CD4-positive, alpha-beta memory T cell (primary cell): ENCODE measurements at regions not wholly inside any gene's neighbourhood (a gene's known extent, or its start where the extent isn't known, plus 50 kb on each side); places are given as distances from the start of the nearest gene placed in this dataset.

Experiments used
- CTCF ChIA-PET: fragments of 350-600 bp; sonication (Branson Sonifier 250); formaldehyde crosslinking; loops from one replicate; lab custom pipeline; 2021; ENCODE audit warnings: inconsistent platforms; ENCODE audit not compliant: partially characterized antibody; lab: Charles Lee
- POLR2A ChIA-PET: fragments of 350-600 bp; sonication (Branson Sonifier 250); formaldehyde crosslinking; loops from one replicate; lab custom pipeline; 2021; ENCODE audit not compliant: partially characterized antibody; lab: Charles Lee
- DNase-seq, 5 donors: peaks; one replicate each; pipeline versions ENCODE4 v3.0.0 to v3.0.0-alpha.2; 2020 to 2022; ENCODE audit warnings: mixed read lengths in 1 of 5
- H3K27ac ChIP-seq: one replicate; pipeline ENCODE4 v1.7.0; 2013; ENCODE audit warnings: low read depth, low read length
- H3K27me3 ChIP-seq: 2 replicates; pipeline ENCODE4 v1.7.0; 2013; ENCODE audit warnings: mild to moderate bottlenecking, low read length, moderate library complexity; ENCODE audit not compliant: insufficient read depth
- H3K36me3 ChIP-seq: 2 replicates; pipeline ENCODE4 v1.7.0; 2013; ENCODE audit warnings: mild to moderate bottlenecking, low read length, moderate library complexity; ENCODE audit not compliant: insufficient read depth
- H3K4me1 ChIP-seq: 2 replicates; pipeline ENCODE4 v1.7.0; 2013; ENCODE audit warnings: mild to moderate bottlenecking, low read length, moderate library complexity; ENCODE audit not compliant: insufficient read depth
- H3K4me3 ChIP-seq, 2 donors: one replicate each; pipeline ENCODE4 v1.7.0; 2013; ENCODE audit warnings: low read length in 2 of 2, mild to moderate bottlenecking in 1 of 2
- H3K9me3 ChIP-seq, 2 donors: one replicate each; pipeline ENCODE4 v1.7.0; 2013; ENCODE audit warnings: low read length in 2 of 2, control low read depth in 1 of 2; ENCODE audit not compliant: control insufficient read depth in 1 of 2
- H3K27ac Mint-ChIP-seq, 7 donors: one replicate each; pipeline ENCODE4 v1.8.0; 2020 to 2021; ENCODE audit warnings: mixed read lengths in 7 of 7, mild to moderate bottlenecking in 6 of 7, inconsistent platforms in 3 of 7, moderate library complexity in 3 of 7
- H3K27me3 Mint-ChIP-seq, 2 donors: one replicate each; pipeline ENCODE4 v1.8.0; 2020 to 2021; ENCODE audit warnings: mixed read lengths in 2 of 2
- H3K36me3 Mint-ChIP-seq, 2 donors: one replicate each; pipeline ENCODE4 v1.8.0; 2020 to 2021; ENCODE audit warnings: mixed read lengths in 2 of 2, inconsistent platforms in 1 of 2, mild to moderate bottlenecking in 1 of 2
- H3K4me1 Mint-ChIP-seq, 4 donors: one replicate each; pipeline ENCODE4 v1.8.0; 2020 to 2021; ENCODE audit warnings: mixed read lengths in 4 of 4, mild to moderate bottlenecking in 1 of 4
- H3K4me3 Mint-ChIP-seq, 8 donors: one replicate each; pipeline ENCODE4 v1.8.0; 2020 to 2021; ENCODE audit warnings: mixed read lengths in 8 of 8, mild to moderate bottlenecking in 7 of 8, moderate library complexity in 6 of 8, inconsistent platforms in 3 of 8
- H3K9me3 Mint-ChIP-seq, 8 donors: one replicate each; pipeline ENCODE4 v1.8.0; 2020 to 2021; ENCODE audit warnings: mixed read lengths in 8 of 8, mild to moderate bottlenecking in 5 of 8, inconsistent platforms in 3 of 8, moderate library complexity in 1 of 8
- intact Hi-C: fragments of 100-400 bp; cut with micrococcal nuclease; formaldehyde crosslinking; loops from one replicate; pipeline ENCODE4 v1.15.1; 2023

DNA sequence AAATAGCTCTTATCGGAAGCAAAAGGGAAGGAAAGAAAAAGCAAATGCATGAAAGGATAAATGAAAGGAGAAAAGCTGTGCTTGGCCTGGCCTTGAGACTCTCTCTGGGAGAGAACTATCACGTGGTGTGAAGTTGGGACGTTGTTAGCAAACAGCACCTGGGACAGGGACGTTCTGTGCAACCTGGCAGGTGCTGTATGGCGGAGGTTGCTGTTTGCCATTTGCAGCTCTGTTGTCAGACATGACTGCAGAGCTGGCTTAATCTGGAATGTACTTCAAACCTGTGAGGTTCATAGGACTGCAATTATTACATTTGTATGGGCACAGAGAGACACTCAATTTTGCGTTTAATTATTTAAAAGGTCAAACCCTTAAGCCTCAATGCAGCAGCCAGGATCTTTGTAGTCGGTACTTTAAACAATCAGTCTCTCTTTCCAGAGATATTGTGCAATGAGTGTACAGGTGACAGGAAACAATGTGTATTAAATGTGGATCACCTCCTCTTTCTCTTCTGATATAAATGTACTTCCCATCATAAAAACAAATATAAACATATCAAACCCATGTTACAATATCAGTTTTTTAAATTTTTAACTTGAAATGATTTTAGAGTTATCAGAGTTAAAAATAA is 800.5 kb upstream of the KCND2 start:
- Histone ChIP-seq H3K4me1 (no peaks in the 10 kb centered on the region), H3K27ac (no peak overlapping the region), H3K36me3 (no peaks in the 10 kb centered on the region), H3K27me3 (no peaks in the 10 kb centered on the region), H3K4me3 (no peak overlapping the region), H3K9me3 (no peaks in the 10 kb centered on the region)
- ChIA-PET CTCF (no interaction called here), POLR2A (no interaction called here)
- no peak for DNase-seq
- no peak overlapping the region for H3K27ac Mint-ChIP-seq
- H3K36me3 Mint-ChIP-seq = no peaks in the 10 kb centered on the region
- no peaks in the 10 kb centered on the region for H3K27me3 Mint-ChIP-seq
- no peaks in the 10 kb centered on the region for H3K4me1 Mint-ChIP-seq
- H3K9me3 Mint-ChIP-seq = peaks cover 0 to 8% (median 2%) of the 10 kb centered on the region in 8 donors
- intact Hi-C loops = no loop called here
- H3K4me3 Mint-ChIP-seq = no peak overlapping the region

DNA sequence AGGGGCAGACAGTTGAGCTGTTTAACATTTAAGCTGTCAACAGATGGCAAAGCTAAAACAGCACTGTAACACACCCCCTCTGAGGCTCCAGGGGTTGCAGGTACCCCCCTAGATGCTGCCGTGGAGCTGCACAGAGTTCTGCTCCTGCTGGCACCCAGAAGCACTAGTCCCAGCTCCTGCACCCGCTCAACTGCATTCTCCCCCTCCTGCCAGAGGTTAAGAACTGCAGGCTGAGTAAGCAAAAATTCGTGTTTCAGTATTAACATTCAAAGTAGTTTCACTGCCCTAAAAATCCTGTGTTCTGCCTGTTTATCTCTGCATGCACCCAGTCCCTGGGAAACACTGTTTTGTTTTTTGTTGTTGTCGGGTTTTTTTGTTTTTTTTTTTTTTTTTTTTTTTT is 790.8 kb upstream of the KCND2 start:
- H3K4me3 Mint-ChIP-seq = no peak overlapping the region
- H3K9me3 Mint-ChIP-seq = peaks cover 0 to 15% (median 8%) of the 10 kb centered on the region in 8 donors
- H3K27ac Mint-ChIP-seq = no peak overlapping the region
- no peak overlapping the region for H3K27ac ChIP-seq
- no peaks in the 10 kb centered on the region for H3K4me1 Mint-ChIP-seq
- no peaks in the 10 kb centered on the region for H3K4me1 ChIP-seq
- H3K27me3 Mint-ChIP-seq = no peaks in the 10 kb centered on the region
- ChIA-PET POLR2A (no interaction called here), CTCF (no interaction called here)
- H3K9me3 ChIP-seq = no peaks in the 10 kb centered on the region
- no peaks in the 10 kb centered on the region for H3K36me3 ChIP-seq
- no peak overlapping the region for H3K4me3 ChIP-seq
- DNase-seq = no peak
- no peaks in the 10 kb centered on the region for H3K36me3 Mint-ChIP-seq
- intact Hi-C loops = no loop called here
- H3K27me3 ChIP-seq = no peaks in the 10 kb centered on the region

DNA sequence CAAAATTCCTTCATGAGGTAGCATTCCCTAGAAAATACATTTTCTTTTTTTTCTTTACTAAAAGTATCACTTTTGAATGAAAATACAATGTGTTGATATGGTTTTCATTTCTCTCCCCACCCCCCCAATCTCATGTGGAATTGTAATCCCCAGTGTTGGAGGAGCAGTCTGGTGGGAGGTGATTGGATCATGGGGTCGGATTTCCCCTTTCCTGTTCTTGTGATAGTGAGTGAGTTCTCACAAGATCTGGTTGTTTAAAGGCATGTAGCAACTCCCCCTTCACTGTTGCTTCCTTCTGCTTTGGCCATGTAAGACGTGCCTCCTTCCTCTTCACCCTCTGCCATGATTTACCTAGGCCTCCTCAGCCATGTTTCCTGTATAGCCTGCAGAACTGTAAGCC is 790.3 kb upstream of the KCND2 start:
- no peak for DNase-seq
- no peaks in the 10 kb centered on the region for H3K36me3 ChIP-seq
- no peaks in the 10 kb centered on the region for H3K27me3 ChIP-seq
- H3K27me3 Mint-ChIP-seq = no peaks in the 10 kb centered on the region
- H3K36me3 Mint-ChIP-seq = no peaks in the 10 kb centered on the region
- ChIA-PET CTCF (no interaction called here), POLR2A (no interaction called here)
- H3K9me3 Mint-ChIP-seq = peaks cover 0 to 15% (median 8%) of the 10 kb centered on the region in 8 donors
- no peak overlapping the region for H3K27ac Mint-ChIP-seq
- H3K4me3 ChIP-seq = no peak overlapping the region
- intact Hi-C loops = no loop called here
- no peaks in the 10 kb centered on the region for H3K4me1 Mint-ChIP-seq
- no peak overlapping the region for H3K4me3 Mint-ChIP-seq
- no peaks in the 10 kb centered on the region for H3K9me3 ChIP-seq
- no peaks in the 10 kb centered on the region for H3K4me1 ChIP-seq
- no peak overlapping the region for H3K27ac ChIP-seq

DNA sequence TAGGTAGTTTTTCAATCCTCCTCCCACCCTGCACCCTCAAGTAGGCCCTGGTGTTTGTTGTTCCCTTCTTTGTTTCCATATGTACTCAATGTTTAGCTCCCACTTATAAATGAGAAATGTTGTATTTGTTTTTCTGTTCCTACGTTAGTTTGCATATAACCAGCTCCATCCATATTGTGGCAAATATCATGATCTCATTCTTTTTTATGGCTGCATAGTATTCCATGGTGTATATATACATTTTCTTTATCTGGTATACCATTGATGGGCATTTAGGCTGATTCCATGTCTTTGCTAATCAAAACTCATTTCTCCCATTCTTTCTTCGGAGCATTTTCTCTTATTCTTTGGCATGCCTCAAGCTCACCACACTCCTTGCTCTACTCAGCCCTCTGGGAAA is 789.6 kb upstream of the KCND2 start:
- Mint-ChIP-seq H3K9me3 (peaks cover 0 to 15% (median 8%) of the 10 kb centered on the region in 8 donors), H3K4me3 (no peak overlapping the region), H3K4me1 (no peaks in the 10 kb centered on the region), H3K27me3 (no peaks in the 10 kb centered on the region), H3K27ac (no peak overlapping the region), H3K36me3 (no peaks in the 10 kb centered on the region)
- Histone ChIP-seq H3K27me3 (no peaks in the 10 kb centered on the region), H3K27ac (no peak overlapping the region), H3K9me3 (no peaks in the 10 kb centered on the region), H3K4me1 (no peaks in the 10 kb centered on the region), H3K36me3 (no peaks in the 10 kb centered on the region), H3K4me3 (no peak overlapping the region)
- intact Hi-C loops = no loop called here
- CTCF ChIA-PET = no interaction called here
- POLR2A ChIA-PET = no interaction called here
- no peak for DNase-seq

DNA sequence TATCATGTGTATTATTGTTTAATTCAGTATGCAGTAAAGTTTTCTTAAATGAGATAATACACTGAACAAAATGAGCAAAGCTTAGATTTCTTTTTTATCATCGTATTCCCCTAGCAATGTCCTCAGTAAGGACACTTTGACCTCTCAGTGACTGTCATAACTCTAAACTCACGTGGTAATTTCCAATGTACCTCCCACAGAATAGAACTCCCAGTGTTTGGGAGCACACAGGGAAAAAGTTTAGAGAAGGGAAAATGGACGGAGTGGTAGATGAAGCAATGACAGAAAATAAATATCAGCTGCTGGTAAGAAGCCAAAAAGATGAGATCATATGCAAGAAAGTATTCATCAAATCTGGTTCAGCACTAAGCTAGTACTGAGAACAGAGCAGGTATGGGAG is 758.6 kb upstream of the KCND2 start:
- ChIA-PET CTCF (no interaction called here), POLR2A (no interaction called here)
- Mint-ChIP-seq H3K36me3 (no peaks in the 10 kb centered on the region), H3K4me1 (no peaks in the 10 kb centered on the region), H3K4me3 (no peak overlapping the region), H3K9me3 (peaks cover 0 to 11% (median 5%) of the 10 kb centered on the region in 8 donors), H3K27ac (no peak overlapping the region), H3K27me3 (no peaks in the 10 kb centered on the region)
- Histone ChIP-seq H3K27ac (no peak overlapping the region), H3K9me3 (no peaks in the 10 kb centered on the region), H3K4me1 (no peaks in the 10 kb centered on the region), H3K36me3 (no peaks in the 10 kb centered on the region), H3K4me3 (no peak overlapping the region), H3K27me3 (no peaks in the 10 kb centered on the region)
- intact Hi-C loops = no loop called here
- DNase-seq = no peak

DNA sequence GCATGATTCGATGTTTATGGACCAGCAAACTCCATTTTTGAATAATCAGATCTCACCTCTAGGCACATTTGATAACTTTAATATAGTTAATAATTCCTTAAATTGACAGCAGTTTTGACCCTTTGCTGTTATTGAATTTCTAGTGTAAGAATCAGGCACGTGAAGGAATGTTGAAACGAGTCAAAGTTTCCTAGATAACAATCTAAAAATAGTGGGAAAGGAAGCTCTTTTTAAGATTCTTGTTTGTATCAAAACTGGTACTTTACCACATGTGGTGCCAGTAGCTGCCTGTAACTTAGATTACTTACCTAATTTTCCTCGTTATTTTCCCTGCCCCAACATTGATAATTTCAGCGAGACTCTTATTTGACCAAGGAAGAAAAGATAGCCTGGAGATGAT is 757.8 kb upstream of the KCND2 start:
- DNase-seq = no peak
- H3K4me3 Mint-ChIP-seq = no peak overlapping the region
- H3K4me1 Mint-ChIP-seq = no peaks in the 10 kb centered on the region
- H3K9me3 Mint-ChIP-seq = peaks cover 0 to 9% (median 5%) of the 10 kb centered on the region in 8 donors
- Histone ChIP-seq H3K4me3 (no peak overlapping the region), H3K4me1 (no peaks in the 10 kb centered on the region), H3K27me3 (no peaks in the 10 kb centered on the region), H3K9me3 (no peaks in the 10 kb centered on the region), H3K27ac (no peak overlapping the region), H3K36me3 (no peaks in the 10 kb centered on the region)
- intact Hi-C loops = no loop called here
- ChIA-PET POLR2A (no interaction called here), CTCF (no interaction called here)
- H3K27me3 Mint-ChIP-seq = no peaks in the 10 kb centered on the region
- no peaks in the 10 kb centered on the region for H3K36me3 Mint-ChIP-seq
- no peak overlapping the region for H3K27ac Mint-ChIP-seq

DNA sequence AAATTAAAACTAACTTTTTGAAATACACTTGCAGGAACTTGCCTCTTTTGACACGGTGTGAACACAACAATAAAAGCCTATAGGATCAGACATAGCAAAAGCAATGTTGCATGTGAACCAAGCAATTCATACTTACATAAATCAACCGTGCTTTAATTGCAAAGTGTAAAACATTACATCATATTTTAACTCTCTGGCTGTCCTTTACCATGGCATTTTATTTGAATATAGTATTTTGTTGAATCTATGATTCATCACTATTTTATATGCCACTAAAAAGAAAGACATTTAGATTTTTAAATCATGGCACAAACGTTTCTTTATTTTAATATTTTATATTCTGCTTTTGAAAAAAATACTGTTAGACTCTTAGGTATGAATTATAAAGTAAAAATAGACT is 757.0 kb upstream of the KCND2 start:
- Histone ChIP-seq H3K27me3 (no peaks in the 10 kb centered on the region), H3K36me3 (no peaks in the 10 kb centered on the region), H3K9me3 (no peaks in the 10 kb centered on the region), H3K4me3 (no peak overlapping the region), H3K27ac (no peak overlapping the region), H3K4me1 (no peaks in the 10 kb centered on the region)
- Mint-ChIP-seq H3K27ac (no peak overlapping the region), H3K4me1 (no peaks in the 10 kb centered on the region), H3K27me3 (no peaks in the 10 kb centered on the region), H3K36me3 (no peaks in the 10 kb centered on the region), H3K4me3 (no peak overlapping the region), H3K9me3 (peaks cover 0 to 9% (median 5%) of the 10 kb centered on the region in 8 donors)
- DNase-seq = no peak
- POLR2A ChIA-PET = no interaction called here
- intact Hi-C loops = no loop called here
- CTCF ChIA-PET = no interaction called here

DNA sequence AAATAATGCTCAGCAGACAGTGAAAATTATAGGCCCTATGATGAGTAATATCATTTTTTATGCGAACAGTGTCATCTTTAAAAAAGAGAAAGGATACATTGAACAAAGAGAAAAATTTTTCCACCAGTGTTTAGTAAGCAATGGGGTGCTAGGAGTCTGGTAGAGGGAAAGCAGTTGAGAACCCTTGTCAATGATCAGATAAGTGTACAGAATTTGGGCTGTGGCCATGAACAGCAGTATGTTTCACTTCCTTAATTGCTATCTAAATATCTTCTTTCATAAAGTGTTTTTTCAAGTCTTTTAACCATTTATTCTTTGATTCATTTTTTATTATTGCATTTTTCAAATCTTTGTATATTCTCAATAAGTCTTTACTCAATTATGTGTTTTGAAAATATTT is 750.7 kb upstream of the KCND2 start:
- Histone ChIP-seq H3K4me1 (no peaks in the 10 kb centered on the region), H3K4me3 (no peak overlapping the region), H3K27ac (no peak overlapping the region), H3K9me3 (no peaks in the 10 kb centered on the region), H3K36me3 (no peaks in the 10 kb centered on the region), H3K27me3 (no peaks in the 10 kb centered on the region)
- CTCF ChIA-PET = no interaction called here
- Mint-ChIP-seq H3K4me1 (no peaks in the 10 kb centered on the region), H3K36me3 (no peaks in the 10 kb centered on the region), H3K4me3 (no peak overlapping the region), H3K9me3 (peaks cover 0 to 26% (median 9%) of the 10 kb centered on the region in 8 donors), H3K27me3 (no peaks in the 10 kb centered on the region), H3K27ac (no peak overlapping the region)
- POLR2A ChIA-PET = no interaction called here
- intact Hi-C loops = no loop called here
- DNase-seq = no peak
